A673 (cell line): ENCODE measurements at regions not wholly inside any gene's neighbourhood (a gene's known extent, or its start where the extent isn't known, plus 50 kb on each side); places are given as distances from the start of the nearest gene placed in this dataset.
A peak's percentile ranks its signal among the peaks of the same experiment; 100 is the strongest.
"Not testable (repeated sequence)": the region's sequence is repeated elsewhere in the genome, so short reads cannot be mapped to it uniquely, and the experiment has no call there.

Experiments used
- BruUV-seq: library from RNA; stranded (reverse); fragments of 400-500 nt; replicated peaks from 2 replicates; lab custom pipeline; 2021; lab: Mats Ljungman, UMichigan
- CTCF ChIA-PET: fragments of 300-600 bp; sonication (Branson Sonifier 250); formaldehyde crosslinking; loops from one replicate; lab custom pipeline; 2022; ENCODE audit warnings: antibody characterized with exemption; lab: Charles Lee
- POLR2A ChIA-PET: fragments of 300-600 bp; sonication (Branson Sonifier 250); formaldehyde crosslinking; loops from one replicate; lab custom pipeline; 2022; ENCODE audit warnings: antibody characterized with exemption; ENCODE audit not compliant: low non-redundant PET; lab: Charles Lee
- DNase-seq: peaks from one replicate; pipeline ENCODE4 v3.0.0-alpha.2; 2015; ENCODE audit warnings: low spot score
- H3K27ac ChIP-seq: fragments of 200-600 bp; sonication (generic); 2 replicates; pipeline ENCODE4 v1.5.1; 2016; ENCODE audit warnings: mixed run types, low read depth, mild to moderate bottlenecking, mixed read lengths, antibody characterized with exemption, low read length; ENCODE audit not compliant: poor library complexity, severe bottlenecking
- H3K27me3 ChIP-seq: fragments of 200-600 bp; sonication (generic); replicated peaks from 2 replicates; pipeline ENCODE4 v1.6.1; 2017; ENCODE audit warnings: mixed run types, low read depth, mild to moderate bottlenecking, mixed read lengths, antibody characterized with exemption, low read length; ENCODE audit not compliant: insufficient read depth, poor library complexity
- H3K36me3 ChIP-seq: fragments of 200-600 bp; sonication (generic); 2 replicates; pipeline ENCODE4 v1.6.1; 2016; ENCODE audit warnings: mixed run types, mild to moderate bottlenecking, mixed read lengths, antibody characterized with exemption, low read length; ENCODE audit not compliant: insufficient read depth, poor library complexity, severe bottlenecking
- H3K4me1 ChIP-seq: fragments of 200-600 bp; sonication (generic); 2 replicates; pipeline ENCODE4 v1.6.1; 2017; ENCODE audit warnings: mixed run types, mild to moderate bottlenecking, mixed read lengths, antibody characterized with exemption, low read length; ENCODE audit not compliant: insufficient read depth, poor library complexity, severe bottlenecking
- H3K4me3 ChIP-seq: fragments of 200-600 bp; sonication (generic); 2 replicates; pipeline ENCODE4 v1.5.1; 2016; ENCODE audit warnings: low read depth, mixed run types, mild to moderate bottlenecking, mixed read lengths, low read length; ENCODE audit not compliant: poor library complexity, severe bottlenecking
- H3K9me3 ChIP-seq: fragments of 200-600 bp; sonication (generic); 2 replicates; pipeline ENCODE4 v1.6.1; 2016; ENCODE audit warnings: mixed run types, low read depth, mild to moderate bottlenecking, mixed read lengths, antibody characterized with exemption, low read length; ENCODE audit not compliant: poor library complexity, severe bottlenecking
- CTCF ChIP-seq: fragments of 300-800, 200-600 bp; sonication (generic); conservative IDR thresholded peaks from 2 replicates; pipeline ENCODE4 v1.5.1; 2017; ENCODE audit warnings: low read depth, mild to moderate bottlenecking, antibody characterized with exemption, low read length, moderate library complexity, mixed read lengths
- EZH2 ChIP-seq: fragments of 200-600 bp; sonication (generic); IDR thresholded peaks from 2 replicates; pipeline ENCODE4 v1.6.1; 2017; ENCODE audit warnings: borderline replicate concordance, low read depth, mild to moderate bottlenecking, mixed read lengths, antibody characterized with exemption, low read length; ENCODE audit not compliant: poor library complexity, severe bottlenecking
- intact Hi-C: fragments of 100-400 bp; cut with micrococcal nuclease; formaldehyde crosslinking; loops from one replicate; pipeline ENCODE4 v1.10.0; 2022; ENCODE audit not compliant: unreplicated experiment

- H3K36me3 ChIP-seq, result no peaks in the 10 kb centered on the region
- no TSS peak for BruUV-seq
- POLR2A ChIA-PET, result no interaction called here
- H3K4me1 ChIP-seq, result peaks cover 17% of the 10 kb centered on the region
- TF ChIP-seq EZH2 (no peak), CTCF (no peak)
- no peaks in the 10 kb centered on the region for H3K9me3 ChIP-seq
- H3K4me3 ChIP-seq, result no peak overlapping the region
- peak; percentile 82 for DNase-seq
- CTCF ChIA-PET, result no interaction called here
- intact Hi-C loops, result no loop called here
- no peaks in the 10 kb centered on the region for H3K27me3 ChIP-seq
- no peak overlapping the region for H3K27ac ChIP-seq
Observed at GRCh38 chr6:82494367-82494766, 130.8 kb downstream of the TPBG start.

- BruUV-seq, CTCF ChIA-PET, intact Hi-C loops: not testable (repeated sequence)
Observed at GRCh38 chr6:82501901-82502300, 138.3 kb downstream of the TPBG start.

GRCh38 chr6:82506526-82506925, 142.9 kb downstream of the TPBG start:
- intact Hi-C loops, result no loop called here
- no TSS peak for BruUV-seq
- Histone ChIP-seq H3K36me3 (no peaks in the 10 kb centered on the region), H3K27ac (no peak overlapping the region), H3K4me1 (no peaks in the 10 kb centered on the region), H3K4me3 (no peak overlapping the region), H3K27me3 (no peaks in the 10 kb centered on the region), H3K9me3 (no peaks in the 10 kb centered on the region)
- no peak for TF ChIP-seq CTCF
- TF ChIP-seq EZH2, result no peak
- CTCF ChIA-PET, result no interaction called here
- POLR2A ChIA-PET, result no interaction called here
- peak; percentile 52 for DNase-seq

More at GRCh38 chr6:82501901-82502300, 138.3 kb downstream of the TPBG start:
- H3K36me3 ChIP-seq, POLR2A ChIA-PET, H3K4me1 ChIP-seq, H3K9me3 ChIP-seq, H3K27me3 ChIP-seq, H3K27ac ChIP-seq, DNase-seq, H3K4me3 ChIP-seq: not testable (repeated sequence)

- CTCF ChIA-PET, result no interaction called here
- H3K36me3 ChIP-seq, result no peaks in the 10 kb centered on the region
- peak; percentile 47 for DNase-seq
- no peaks in the 10 kb centered on the region for H3K4me1 ChIP-seq
- H3K4me3 ChIP-seq, result no peak overlapping the region
- no peak overlapping the region for H3K27ac ChIP-seq
- H3K27me3 ChIP-seq, result no peaks in the 10 kb centered on the region
- BruUV-seq, result no TSS peak
- H3K9me3 ChIP-seq, result no peaks in the 10 kb centered on the region
- POLR2A ChIA-PET, result no interaction called here
- TF ChIP-seq CTCF (no peak), EZH2 (no peak)
- intact Hi-C loops, result no loop called here
Observed at GRCh38 chr6:82507112-82507511, 143.5 kb downstream of the TPBG start.
